ENCODE measurements at regions not wholly inside any gene's neighbourhood (a gene's known extent, or its start where the extent isn't known, plus 50 kb on each side); places are given as distances from the start of the nearest gene placed in this dataset.
"Not testable (repeated sequence)": the region's sequence is repeated elsewhere in the genome, so short reads cannot be mapped to it uniquely, and the experiment has no call there.

DNA sequence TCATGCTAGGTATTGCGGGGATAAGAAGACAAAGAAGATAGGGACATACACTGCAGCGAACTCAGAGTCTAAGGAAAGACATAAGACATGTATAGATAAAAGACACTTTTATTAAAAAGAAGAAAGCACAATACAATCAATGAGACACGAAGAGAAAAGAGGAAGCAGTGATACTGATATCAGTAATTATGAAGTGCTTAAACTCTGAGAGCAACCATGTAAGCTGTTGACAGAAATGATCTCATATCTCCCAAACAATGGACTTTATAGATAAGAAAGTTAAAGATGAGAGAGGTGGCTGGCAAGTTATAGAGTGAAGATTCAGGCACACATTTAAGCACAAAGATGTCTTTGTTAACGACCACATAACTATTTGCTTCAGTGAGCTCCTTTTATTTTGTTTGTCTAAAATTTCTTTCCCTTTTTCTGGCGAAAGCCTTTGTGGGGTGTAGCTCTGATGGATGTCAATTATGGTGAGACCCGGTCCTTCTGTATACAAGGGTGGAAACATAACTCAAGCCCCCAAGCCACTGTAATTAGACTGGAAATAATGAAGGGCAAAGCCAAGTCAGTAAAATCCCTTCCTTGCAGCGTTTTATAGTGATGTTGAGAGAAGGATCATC is 818.0 kb upstream of the SLC10A2 start:
- DNase-seq (ENCODE audit: low spot score) = peak; percentile 4

- peak; percentile 52 for DNase-seq (ENCODE audit: low spot score)
Measured at GRCh38 chr13:103883698-103884097, 817.5 kb upstream of the SLC10A2 start.

DNA sequence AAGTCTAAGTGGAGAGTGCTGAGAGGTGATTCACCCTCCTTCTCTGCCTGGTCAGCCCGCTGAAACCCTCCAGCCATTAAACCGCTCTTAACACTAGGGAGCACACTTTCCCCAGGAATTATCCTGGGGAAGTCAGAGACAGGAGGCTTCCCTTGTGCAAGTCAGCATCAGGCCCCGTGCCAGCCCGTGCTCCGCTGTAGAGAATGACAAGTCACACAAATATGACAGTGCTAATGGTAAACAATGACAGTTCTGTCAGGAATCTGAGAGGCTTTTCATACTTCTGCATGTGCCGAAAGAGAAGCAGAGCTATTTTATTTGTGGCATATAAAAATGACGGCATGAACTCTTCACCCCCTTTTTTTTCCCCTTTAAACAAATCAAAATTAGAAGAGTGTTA is 816.9 kb upstream of the SLC10A2 start:
- DNase-seq (ENCODE audit: low spot score) = peak; percentile 92

DNA sequence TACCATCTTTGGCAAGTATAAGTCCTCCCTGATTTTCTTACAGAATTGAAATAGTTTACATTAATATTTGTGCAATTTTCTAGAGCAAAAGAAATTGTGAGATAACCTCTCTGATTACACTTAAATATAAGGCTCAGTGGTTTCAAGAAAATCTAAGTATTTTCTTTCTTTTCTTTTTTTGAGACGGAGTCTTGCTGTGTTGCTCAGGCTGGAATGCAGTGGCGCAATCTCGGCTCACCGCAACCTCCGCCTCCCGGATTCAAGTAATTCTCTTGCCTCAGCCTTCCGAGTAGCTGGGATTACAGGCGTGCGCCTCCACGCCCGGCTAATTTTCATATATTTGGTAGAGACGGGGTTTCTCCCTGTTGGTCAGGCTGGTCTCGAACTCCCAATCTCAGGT is 813.9 kb upstream of the SLC10A2 start:
- DNase-seq (ENCODE audit: low spot score) = not testable (repeated sequence)

DNA sequence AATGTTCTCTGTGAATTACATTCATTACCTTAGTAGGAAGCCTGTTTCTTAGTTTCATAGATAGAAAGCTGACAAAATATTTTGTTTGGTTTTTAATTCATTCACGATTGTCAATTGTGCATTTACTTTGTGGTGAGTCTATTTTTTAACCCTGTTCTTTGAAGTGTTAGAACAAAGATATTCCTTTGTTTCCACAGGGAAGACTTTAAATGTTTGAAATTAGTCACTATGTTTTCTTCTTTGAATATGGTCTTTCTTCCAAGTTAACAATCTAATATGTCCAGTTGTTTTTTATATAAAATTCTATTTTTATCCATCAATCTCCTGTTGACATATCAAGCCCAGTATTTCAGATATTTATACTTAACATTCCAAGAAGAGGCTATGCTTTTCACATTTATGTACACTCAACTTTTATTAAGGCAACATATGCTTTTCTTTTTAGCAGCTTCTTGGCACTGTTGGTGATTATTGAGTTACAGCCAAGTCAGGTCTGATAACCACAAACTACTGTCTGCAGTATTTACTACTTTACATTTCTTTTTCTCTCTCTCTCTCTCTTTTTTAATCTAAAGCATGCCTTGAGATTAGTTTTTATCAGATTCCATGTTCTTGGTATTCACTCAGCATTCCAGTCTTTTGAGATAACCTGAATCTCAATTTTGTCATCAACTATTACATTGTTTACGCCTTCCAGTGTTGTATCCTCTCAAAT is 812.8 kb upstream of the SLC10A2 start:
- DNase-seq (ENCODE audit: low spot score) = no peak

GRCh38 chr13:103876571-103876970 is 810.4 kb upstream of the SLC10A2 start:
- no peak for DNase-seq (ENCODE audit: low spot score)

DNA sequence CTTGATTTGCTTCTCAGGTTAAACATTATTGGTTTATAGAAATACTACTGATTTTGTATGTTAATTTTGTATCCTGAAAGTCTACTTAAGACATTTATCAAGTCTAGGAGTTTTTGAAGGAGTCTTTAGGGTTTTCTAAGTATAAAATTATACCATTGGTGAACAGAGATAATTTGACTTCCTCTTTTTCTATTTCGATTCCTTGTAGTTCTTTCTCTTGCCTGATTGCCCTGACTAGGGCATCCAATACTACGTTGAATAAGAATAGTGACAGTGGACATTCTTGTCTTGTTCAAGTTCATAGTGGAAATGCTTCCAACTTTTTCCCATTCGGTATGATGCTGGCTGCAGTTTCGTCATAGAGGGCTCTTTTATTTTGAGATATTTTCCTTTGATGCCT is 807.5 kb upstream of the SLC10A2 start:
- DNase-seq (ENCODE audit: low spot score) = no peak

- DNase-seq (ENCODE audit: low spot score) = no peak
Measured at GRCh38 chr13:103866048-103866447, 799.8 kb upstream of the SLC10A2 start.

GRCh38 chr13:103862525-103862924 is 796.3 kb upstream of the SLC10A2 start:
- DNase-seq (ENCODE audit: low spot score) = no peak

DNA sequence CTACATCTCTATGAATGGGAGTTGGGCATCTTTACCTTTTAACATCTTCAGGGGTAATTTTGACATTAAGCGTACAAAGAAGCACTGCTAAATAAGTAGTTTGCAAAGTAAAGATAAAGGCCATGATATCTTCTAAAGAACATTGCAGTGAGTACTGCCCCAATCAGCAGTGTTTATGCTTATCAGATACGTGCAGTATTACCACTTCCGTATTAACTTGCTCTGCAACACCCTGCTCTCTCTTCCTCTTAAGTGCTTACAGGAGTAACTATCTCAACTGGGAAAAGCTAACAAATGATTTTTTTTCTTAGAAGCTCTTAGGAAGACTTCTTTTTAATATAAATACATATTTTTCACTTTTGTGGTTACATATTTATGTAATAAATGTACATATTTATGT is 793.7 kb upstream of the SLC10A2 start:
- no peak for DNase-seq (ENCODE audit: low spot score)

- DNase-seq (ENCODE audit: low spot score) = no peak
Measured at GRCh38 chr13:103852036-103852435, 785.8 kb upstream of the SLC10A2 start.

DNA sequence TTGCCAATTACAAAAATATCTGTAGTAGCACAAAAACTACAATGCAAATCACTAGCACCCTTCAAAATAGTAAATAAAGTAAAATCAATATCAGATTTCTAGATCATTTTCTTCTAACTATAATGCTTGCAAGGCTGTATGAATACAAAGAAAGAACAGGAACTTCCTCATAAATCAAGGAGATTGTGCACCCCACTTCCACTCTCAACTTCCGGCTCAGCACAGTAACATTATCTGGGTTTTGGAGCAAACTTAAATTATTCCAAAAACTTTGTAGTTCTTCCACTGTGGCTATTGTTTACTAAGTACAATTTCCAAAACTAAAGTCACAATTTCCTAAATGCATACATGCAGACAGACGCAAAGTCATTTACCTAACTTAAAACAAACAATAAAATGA is 778.3 kb upstream of the SLC10A2 start:
- DNase-seq (ENCODE audit: low spot score) = no peak

DNA sequence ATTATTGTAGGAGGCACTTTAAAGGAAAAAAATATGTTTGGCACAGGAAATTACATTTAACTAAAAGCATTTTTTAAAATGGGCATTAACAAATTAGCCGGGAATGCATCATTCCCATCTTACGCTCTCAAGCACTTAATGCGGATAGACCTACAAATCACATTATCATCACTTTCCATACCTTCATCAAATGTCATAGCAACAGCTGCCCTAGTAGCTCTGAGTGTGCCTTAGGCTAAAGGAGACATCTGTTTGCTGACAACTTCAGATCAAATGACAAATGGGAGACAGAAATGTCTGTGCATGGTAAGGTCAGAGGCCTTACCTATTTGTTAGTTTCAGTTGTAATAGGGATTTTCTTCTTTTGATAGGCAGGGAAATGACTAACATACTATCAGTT is 773.2 kb upstream of the SLC10A2 start:
- DNase-seq (ENCODE audit: low spot score) = no peak

- DNase-seq (ENCODE audit: low spot score) = no peak
Measured at GRCh38 chr13:103835052-103835451, 768.8 kb upstream of the SLC10A2 start.

- no peak for DNase-seq (ENCODE audit: low spot score)
Measured at GRCh38 chr13:103833294-103833852, 767.2 kb upstream of the SLC10A2 start.

GRCh38 chr13:103815619-103816018 is 749.4 kb upstream of the SLC10A2 start:
- DNase-seq (ENCODE audit: low spot score) = no peak

GRCh38 chr13:103812971-103813370 is 746.8 kb upstream of the SLC10A2 start:
- DNase-seq (ENCODE audit: low spot score) = no peak

DNA sequence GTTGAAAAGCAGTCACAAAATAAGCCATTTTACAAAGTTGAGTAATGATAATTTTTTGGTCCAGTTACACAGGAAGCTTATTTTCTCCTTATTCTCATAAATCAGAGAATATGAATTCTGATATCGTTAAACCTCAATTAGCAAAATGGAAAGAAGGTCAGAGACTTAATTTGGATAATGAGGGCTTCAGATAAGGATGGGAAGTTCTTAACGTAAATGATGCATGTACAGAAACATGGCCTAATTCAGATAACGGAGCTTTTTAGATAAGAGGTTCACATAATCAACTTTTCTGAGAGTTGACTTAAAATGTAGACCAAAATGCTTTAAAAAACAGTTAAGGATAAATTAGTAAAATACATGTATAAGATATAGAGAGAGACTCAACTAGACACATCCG is 746.3 kb upstream of the SLC10A2 start:
- no peak for DNase-seq (ENCODE audit: low spot score)

- no peak for DNase-seq (ENCODE audit: low spot score)
Measured at GRCh38 chr13:103810026-103810425, 743.8 kb upstream of the SLC10A2 start.

DNA sequence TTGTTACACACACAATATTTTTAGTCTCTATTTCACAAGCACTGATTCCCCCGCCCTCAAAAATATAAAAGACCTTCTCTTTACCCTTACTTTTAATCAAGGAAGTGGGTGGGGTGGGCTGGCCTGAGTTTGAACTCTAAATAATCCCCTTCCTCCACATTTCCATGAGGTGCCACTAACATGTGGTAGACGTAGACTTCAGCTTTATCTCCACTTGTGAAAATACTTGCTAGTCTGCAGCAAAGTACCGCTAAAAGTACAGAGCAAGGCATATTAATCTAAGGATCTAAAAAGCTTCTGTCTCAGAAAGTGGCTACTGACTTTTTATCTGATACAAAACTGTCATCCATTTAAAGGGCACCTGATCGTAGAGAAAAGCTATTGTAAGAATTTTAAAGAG is 739.6 kb upstream of the SLC10A2 start:
- DNase-seq (ENCODE audit: low spot score) = no peak

DNA sequence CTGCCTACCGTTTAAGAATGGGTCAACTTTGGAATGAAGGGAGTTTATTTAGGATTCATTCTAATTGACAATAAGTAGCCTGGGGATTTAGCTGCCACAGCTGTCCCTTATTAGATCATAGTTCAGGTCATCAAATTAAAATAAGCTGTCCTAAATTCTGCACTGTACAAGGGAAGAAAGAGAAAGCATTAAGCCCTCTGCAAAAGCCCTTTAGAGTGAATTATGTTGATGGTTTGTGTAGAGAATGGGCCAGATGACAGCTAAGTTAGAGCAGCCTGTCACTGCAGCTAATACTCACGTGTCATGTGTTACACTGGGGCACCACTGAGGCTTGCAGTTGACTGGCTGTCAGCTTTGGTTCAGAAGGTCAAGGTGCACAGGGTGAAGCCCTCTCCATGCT is 737.1 kb upstream of the SLC10A2 start:
- no peak for DNase-seq (ENCODE audit: low spot score)

GRCh38 chr13:103799028-103799427 is 732.8 kb upstream of the SLC10A2 start:
- DNase-seq (ENCODE audit: low spot score) = no peak

GRCh38 chr13:103795892-103796478 is 729.8 kb upstream of the SLC10A2 start:
- no peak for DNase-seq (ENCODE audit: low spot score)
